MG63 (cell line): ENCODE measurements at regions not wholly inside any gene's neighbourhood (a gene's known extent, or its start where the extent isn't known, plus 50 kb on each side); places are given as distances from the start of the nearest gene placed in this dataset.

Experiments
- DNase-seq: peaks from one replicate; pipeline ENCODE4 v3.0.0-alpha.2; 2020
- H3K27me3 ChIP-seq: fragments of 250-450 bp; sonication (Bioruptor Pico); 2 replicates; pipeline ENCODE4 v1.5.1; 2020; ENCODE audit warnings: mild to moderate bottlenecking, moderate library complexity
- H3K36me3 ChIP-seq: fragments of 250-450 bp; sonication (Bioruptor Pico); 2 replicates; pipeline ENCODE4 v1.5.1; 2020; ENCODE audit warnings: mild to moderate bottlenecking, moderate library complexity
- H3K4me3 ChIP-seq: fragments of 250-450 bp; sonication (Bioruptor Pico); 2 replicates; pipeline ENCODE4 v1.5.1; 2020; ENCODE audit warnings: mild to moderate bottlenecking, moderate library complexity
- H3K9me3 ChIP-seq: fragments of 250-450 bp; sonication (Bioruptor Pico); 2 replicates; pipeline ENCODE4 v1.5.1; 2020; ENCODE audit warnings: mild to moderate bottlenecking, moderate library complexity

- no peak overlapping the region for H3K4me3 ChIP-seq
- H3K9me3 ChIP-seq = no peaks in the 10 kb centered on the region
- DNase-seq = no peak
- H3K27me3 ChIP-seq = no peaks in the 10 kb centered on the region
- no peaks in the 10 kb centered on the region for H3K36me3 ChIP-seq
Observed at GRCh38 chr3:34547297-34547920, 749.0 kb downstream of the PDCD6IP start.

- Histone ChIP-seq H3K9me3 (no peaks in the 10 kb centered on the region), H3K27me3 (no peaks in the 10 kb centered on the region), H3K36me3 (no peaks in the 10 kb centered on the region), H3K4me3 (no peak overlapping the region)
- no peak for DNase-seq
Observed at GRCh38 chr3:34567266-34567665, 768.8 kb downstream of the PDCD6IP start.

- H3K27me3 ChIP-seq = no peaks in the 10 kb centered on the region
Observed at GRCh38 chr3:34568766-34569165, 770.3 kb downstream of the PDCD6IP start.

GRCh38 chr3:34569437-34569836 is 771.0 kb downstream of the PDCD6IP start:
- no peaks in the 10 kb centered on the region for H3K27me3 ChIP-seq
- no peaks in the 10 kb centered on the region for H3K36me3 ChIP-seq
- DNase-seq = no peak
- H3K9me3 ChIP-seq = no peaks in the 10 kb centered on the region
- no peak overlapping the region for H3K4me3 ChIP-seq

More at GRCh38 chr3:34568766-34569165, 770.3 kb downstream of the PDCD6IP start:
- Histone ChIP-seq H3K36me3 (no peaks in the 10 kb centered on the region), H3K4me3 (no peak overlapping the region), H3K9me3 (no peaks in the 10 kb centered on the region)
- DNase-seq = no peak

- no peaks in the 10 kb centered on the region for H3K36me3 ChIP-seq
- no peaks in the 10 kb centered on the region for H3K9me3 ChIP-seq
- H3K27me3 ChIP-seq = no peaks in the 10 kb centered on the region
- no peak for DNase-seq
- H3K4me3 ChIP-seq = no peak overlapping the region
Observed at GRCh38 chr3:34570916-34571705, 772.7 kb downstream of the PDCD6IP start.

GRCh38 chr3:34571714-34572113 is 773.3 kb downstream of the PDCD6IP start:
- no peaks in the 10 kb centered on the region for H3K9me3 ChIP-seq
- no peaks in the 10 kb centered on the region for H3K27me3 ChIP-seq
- DNase-seq = no peak
- no peak overlapping the region for H3K4me3 ChIP-seq
- no peaks in the 10 kb centered on the region for H3K36me3 ChIP-seq

- H3K27me3 ChIP-seq = no peaks in the 10 kb centered on the region
- no peaks in the 10 kb centered on the region for H3K9me3 ChIP-seq
- H3K36me3 ChIP-seq = no peaks in the 10 kb centered on the region
- H3K4me3 ChIP-seq = no peak overlapping the region
- no peak for DNase-seq
Observed at GRCh38 chr3:34575776-34576175, 777.3 kb downstream of the PDCD6IP start.

- Histone ChIP-seq H3K36me3 (no peaks in the 10 kb centered on the region), H3K27me3 (no peaks in the 10 kb centered on the region), H3K9me3 (no peaks in the 10 kb centered on the region)
Observed at GRCh38 chr3:34582055-34582454, 783.6 kb downstream of the PDCD6IP start.

GRCh38 chr3:34583451-34583850 is 785.0 kb downstream of the PDCD6IP start:
- Histone ChIP-seq H3K9me3 (no peaks in the 10 kb centered on the region), H3K27me3 (no peaks in the 10 kb centered on the region)
- DNase-seq = no peak

More at GRCh38 chr3:34582055-34582454, 783.6 kb downstream of the PDCD6IP start:
- DNase-seq = no peak
- no peak overlapping the region for H3K4me3 ChIP-seq

GRCh38 chr3:34584971-34585370 is 786.5 kb downstream of the PDCD6IP start:
- Histone ChIP-seq H3K9me3 (no peaks in the 10 kb centered on the region), H3K4me3 (no peak overlapping the region), H3K27me3 (no peaks in the 10 kb centered on the region), H3K36me3 (no peaks in the 10 kb centered on the region)
- DNase-seq = no peak

More at GRCh38 chr3:34583451-34583850, 785.0 kb downstream of the PDCD6IP start:
- Histone ChIP-seq H3K36me3 (no peaks in the 10 kb centered on the region), H3K4me3 (no peak overlapping the region)

GRCh38 chr3:34599595-34599994 is 801.2 kb downstream of the PDCD6IP start:
- DNase-seq = no peak
- Histone ChIP-seq H3K4me3 (no peak overlapping the region), H3K9me3 (no peaks in the 10 kb centered on the region), H3K36me3 (no peaks in the 10 kb centered on the region), H3K27me3 (no peaks in the 10 kb centered on the region)

- Histone ChIP-seq H3K36me3 (no peaks in the 10 kb centered on the region), H3K9me3 (no peaks in the 10 kb centered on the region), H3K4me3 (no peak overlapping the region), H3K27me3 (no peaks in the 10 kb centered on the region)
- DNase-seq = no peak
Observed at GRCh38 chr3:34619990-34620389, 821.6 kb downstream of the PDCD6IP start.

- DNase-seq = no peak
- H3K36me3 ChIP-seq = no peaks in the 10 kb centered on the region
Observed at GRCh38 chr3:34626699-34627098, 828.3 kb downstream of the PDCD6IP start.

GRCh38 chr3:34634939-34635338 is 836.5 kb downstream of the PDCD6IP start:
- no peaks in the 10 kb centered on the region for H3K27me3 ChIP-seq
- H3K9me3 ChIP-seq = no peaks in the 10 kb centered on the region
- no peak overlapping the region for H3K4me3 ChIP-seq
- no peak for DNase-seq
- no peaks in the 10 kb centered on the region for H3K36me3 ChIP-seq

More at GRCh38 chr3:34626699-34627098, 828.3 kb downstream of the PDCD6IP start:
- Histone ChIP-seq H3K4me3 (no peak overlapping the region), H3K9me3 (no peaks in the 10 kb centered on the region), H3K27me3 (no peaks in the 10 kb centered on the region)

GRCh38 chr3:34635352-34635850 is 837.0 kb downstream of the PDCD6IP start:
- no peak for DNase-seq
- H3K9me3 ChIP-seq = no peaks in the 10 kb centered on the region
- H3K27me3 ChIP-seq = no peaks in the 10 kb centered on the region
- no peak overlapping the region for H3K4me3 ChIP-seq
- H3K36me3 ChIP-seq = no peaks in the 10 kb centered on the region

GRCh38 chr3:34646911-34647460 is 848.6 kb downstream of the PDCD6IP start:
- no peaks in the 10 kb centered on the region for H3K36me3 ChIP-seq
- no peak overlapping the region for H3K4me3 ChIP-seq
- H3K27me3 ChIP-seq = no peaks in the 10 kb centered on the region
- DNase-seq = no peak
- H3K9me3 ChIP-seq = no peaks in the 10 kb centered on the region

GRCh38 chr3:34650131-34650530 is 851.7 kb downstream of the PDCD6IP start:
- Histone ChIP-seq H3K9me3 (no peaks in the 10 kb centered on the region), H3K27me3 (no peaks in the 10 kb centered on the region), H3K36me3 (no peaks in the 10 kb centered on the region), H3K4me3 (no peak overlapping the region)
- no peak for DNase-seq
